H9 (cell line): ENCODE measurements at regions not wholly inside any gene's neighbourhood (a gene's known extent, or its start where the extent isn't known, plus 50 kb on each side); places are given as distances from the start of the nearest gene placed in this dataset.

Experiments
- DNase-seq: peaks from one replicate; pipeline ENCODE4 v3.0.0-alpha.2; 2017
- H2AFZ ChIP-seq: one replicate; pipeline ENCODE4 v1.6.1; 2013; ENCODE audit warnings: mild to moderate bottlenecking, low read length, control low read depth, moderate library complexity
- H2AK5ac ChIP-seq: 2 replicates; pipeline ENCODE4 v1.6.1; 2013; ENCODE audit warnings: low read length, control low read depth, mixed read lengths; ENCODE audit not compliant: insufficient read length
- H2BK120ac ChIP-seq: one replicate; pipeline ENCODE4 v1.6.1; 2013; ENCODE audit warnings: low read depth, mild to moderate bottlenecking, low read length, control low read depth, inconsistent platforms; ENCODE audit not compliant: poor library complexity, severe bottlenecking
- H2BK12ac ChIP-seq: 2 replicates; pipeline ENCODE4 v1.6.1; 2013; ENCODE audit warnings: low read length, control low read depth, mixed read lengths, low read depth; ENCODE audit not compliant: insufficient read length
- H2BK15ac ChIP-seq: 2 replicates; pipeline ENCODE4 v1.6.1; 2013; ENCODE audit warnings: low read depth, low read length, control low read depth
- H2BK20ac ChIP-seq: one replicate; pipeline ENCODE4 v1.6.1; 2013; ENCODE audit warnings: low read depth, mild to moderate bottlenecking, low read length, control low read depth, inconsistent platforms; ENCODE audit not compliant: poor library complexity, severe bottlenecking
- H2BK5ac ChIP-seq: 2 replicates; pipeline ENCODE4 v1.6.1; 2013; ENCODE audit warnings: low read length, control low read depth, mixed read lengths; ENCODE audit not compliant: insufficient read length
- H3K14ac ChIP-seq: 2 replicates; pipeline ENCODE4 v1.6.1; 2013; ENCODE audit warnings: low read length, control low read depth; ENCODE audit not compliant: insufficient read depth
- H3K18ac ChIP-seq: 2 replicates; pipeline ENCODE4 v1.6.1; 2013; ENCODE audit warnings: low read depth, mild to moderate bottlenecking, mixed read lengths, low read length, control low read depth; ENCODE audit not compliant: insufficient read length
- H3K23ac ChIP-seq: 2 replicates; pipeline ENCODE4 v1.6.1; 2013; ENCODE audit warnings: low read length, control low read depth, mixed read lengths, low read depth; ENCODE audit not compliant: insufficient read length
- H3K23me2 ChIP-seq: 2 replicates; pipeline ENCODE4 v1.6.1; 2013; ENCODE audit warnings: low read depth, mild to moderate bottlenecking, mixed read lengths, low read length, control low read depth; ENCODE audit not compliant: insufficient read length, poor library complexity, severe bottlenecking
- H3K27ac ChIP-seq: 2 replicates; pipeline ENCODE4 v1.5.1; 2013; ENCODE audit warnings: low read length, control low read depth, mixed read lengths, low read depth; ENCODE audit not compliant: insufficient read length
- H3K27me3 ChIP-seq: 2 replicates; pipeline ENCODE4 v1.6.1; 2013; ENCODE audit warnings: low read length, control low read depth, inconsistent platforms; ENCODE audit not compliant: insufficient read depth
- H3K4ac ChIP-seq: 2 replicates; pipeline ENCODE4 v1.6.1; 2013; ENCODE audit warnings: low read depth, mild to moderate bottlenecking, control low read depth, inconsistent platforms, low read length, moderate library complexity
- H3K4me1 ChIP-seq: 2 replicates; pipeline ENCODE4 v1.6.1; 2013; ENCODE audit warnings: low read length, control low read depth, inconsistent platforms; ENCODE audit not compliant: insufficient read depth
- H3K4me2 ChIP-seq: 2 replicates; pipeline ENCODE4 v1.6.1; 2013; ENCODE audit warnings: low read length, control low read depth, mixed read lengths; ENCODE audit not compliant: insufficient read length, insufficient read depth
- H3K56ac ChIP-seq: 2 replicates; pipeline ENCODE4 v1.6.1; 2013; ENCODE audit warnings: low read depth, mild to moderate bottlenecking, mixed read lengths, low read length, control low read depth; ENCODE audit not compliant: insufficient read length
- H3K79me1 ChIP-seq: 2 replicates; pipeline ENCODE4 v1.6.1; 2013; ENCODE audit warnings: low read depth, mild to moderate bottlenecking, moderate library complexity, low read length, control low read depth, inconsistent platforms; ENCODE audit not compliant: insufficient read depth, poor library complexity, severe bottlenecking
- H3K79me2 ChIP-seq: 2 replicates; pipeline ENCODE4 v1.6.1; 2013; ENCODE audit warnings: low read length, control low read depth, inconsistent platforms; ENCODE audit not compliant: insufficient read depth
- H3K9ac ChIP-seq: 2 replicates; pipeline ENCODE4 v1.6.1; 2013; ENCODE audit warnings: low read length, control low read depth, mixed read lengths; ENCODE audit not compliant: insufficient read length; ENCODE audit errors: extremely low read depth
- H3K9me3 ChIP-seq: one replicate; pipeline ENCODE4 v1.6.1; 2013; ENCODE audit warnings: low read depth, low read length, inconsistent platforms; ENCODE audit not compliant: control insufficient read depth
- H3T11ph ChIP-seq: one replicate; pipeline ENCODE4 v1.6.1; 2013; ENCODE audit warnings: mild to moderate bottlenecking, low read length, control low read depth, inconsistent platforms
- H4K20me1 ChIP-seq: one replicate; pipeline ENCODE4 v1.6.1; 2013; ENCODE audit not compliant: control insufficient read depth, insufficient read length, insufficient read depth
- H4K5ac ChIP-seq: 2 replicates; pipeline ENCODE4 v1.6.1; 2013; ENCODE audit warnings: low read depth, mild to moderate bottlenecking, mixed read lengths, low read length, control low read depth; ENCODE audit not compliant: insufficient read length
- H4K8ac ChIP-seq: replicated peaks from 2 replicates; pipeline ENCODE4 v1.6.1; 2013; ENCODE audit warnings: low read length, control low read depth, mixed read lengths, low read depth; ENCODE audit not compliant: insufficient read length
- H4K91ac ChIP-seq: 2 replicates; pipeline ENCODE4 v1.6.1; 2013; ENCODE audit warnings: low read depth, mild to moderate bottlenecking, moderate library complexity, mixed read lengths, low read length, control low read depth; ENCODE audit not compliant: insufficient read length
- H3K27ac Mint-ChIP-seq, 3 experiments: 2 replicates in 2 of 3; 3 replicates in 1 of 3; pipeline ENCODE4 v1.8.0; 2020 to 2021; ENCODE audit warnings: mixed read lengths in 3 of 3, mild to moderate bottlenecking in 1 of 3, moderate library complexity in 1 of 3
- H3K27me3 Mint-ChIP-seq: 2 replicates; pipeline ENCODE4 v1.8.0; 2021; ENCODE audit warnings: low read depth, mild to moderate bottlenecking, moderate library complexity, mixed read lengths
- H3K36me3 Mint-ChIP-seq, 3 experiments: 2 replicates in 2 of 3; 3 replicates in 1 of 3; pipeline ENCODE4 v1.8.0; 2020 to 2021; ENCODE audit warnings: low read depth in 3 of 3, mixed read lengths in 3 of 3; ENCODE audit not compliant: insufficient read depth in 1 of 3
- H3K4me1 Mint-ChIP-seq, 2 experiments: 2 replicates each; pipeline ENCODE4 v1.8.0; 2020; ENCODE audit warnings: mixed read lengths in 2 of 2
- H3K4me3 Mint-ChIP-seq, 2 experiments: 2 replicates in 1 of 2; 3 replicates in 1 of 2; pipeline ENCODE4 v1.8.0; 2020 to 2021; ENCODE audit warnings: mild to moderate bottlenecking in 2 of 2, mixed read lengths in 2 of 2, moderate library complexity in 1 of 2
- H3K9me3 Mint-ChIP-seq, 2 experiments: 2 replicates in 1 of 2; 3 replicates in 1 of 2; pipeline ENCODE4 v1.8.0; 2020; ENCODE audit warnings: mild to moderate bottlenecking in 2 of 2, mixed read lengths in 2 of 2, moderate library complexity in 1 of 2
- CTCF ChIP-seq: fragments of 200-600 bp; sonication (generic); conservative IDR thresholded peaks from 3 replicates; pipeline ENCODE4 v1.8.0; 2021; ENCODE audit warnings: antibody characterized with exemption, mild to moderate bottlenecking
- WGBS: extraction: QIAGEN DNeasy Blood & Tissue Kit; methylation state at CpG from one replicate; pipeline ENCODE4 v1.1.7; 2013; ENCODE audit warnings: missing lambda C conversion rate, low lambda C conversion rate, mixed read lengths; ENCODE audit not compliant: insufficient read length; ENCODE audit errors: extremely low coverage; 5-methylcytosine and 5-hydroxymethylcytosine counted together

GRCh38 chr2:12558519-12558918, 158.2 kb upstream of the TRIB2 start:
- Histone ChIP-seq H4K91ac (no peak overlapping the region), H3K4ac (no peak overlapping the region), H4K8ac (no peak overlapping the region), H2BK20ac (no peak overlapping the region), H3K27me3 (no peaks in the 10 kb centered on the region), H2BK5ac (no peak overlapping the region), H3K23ac (no peak overlapping the region), H3K27ac (no peak overlapping the region), H3K4me1 (peaks cover 4% of the 10 kb centered on the region; the same call in 1 of the 2 replicates), H3K9ac (no peak overlapping the region), H2AK5ac (no peak overlapping the region), H2BK12ac (no peak overlapping the region), H2BK15ac (no peak overlapping the region), H3T11ph (no peak overlapping the region), H3K18ac (no peak overlapping the region), H3K79me1 (no peaks in the 10 kb centered on the region), H3K14ac (no peak overlapping the region), H3K56ac (no peak overlapping the region), H3K79me2 (no peaks in the 10 kb centered on the region), H4K5ac (no peak overlapping the region), H3K4me2 (no peak overlapping the region), H2BK120ac (no peak overlapping the region), H2AFZ (no peak overlapping the region), H3K9me3 (no peaks in the 10 kb centered on the region), H4K20me1 (no peaks in the 10 kb centered on the region), H3K23me2 (no peaks in the 10 kb centered on the region)
- DNase-seq = no peak
- TF ChIP-seq CTCF = no peak
- Mint-ChIP-seq H3K9me3 (no peaks in the 10 kb centered on the region), H3K36me3 (no peaks in the 10 kb centered on the region), H3K27me3 (no peaks in the 10 kb centered on the region), H3K27ac (no peak overlapping the region), H3K4me1 (peaks cover 21 to 26% of the 10 kb centered on the region in 2 experiments), H3K4me3 (no peak overlapping the region)
- no CpG with 5 or more reads among the region's 2 CpGs for WGBS
